Endothelial cell of umbilical vein (primary cell): ENCODE measurements at regions not wholly inside any gene's neighbourhood (a gene's known extent, or its start where the extent isn't known, plus 50 kb on each side); places are given as distances from the start of the nearest gene placed in this dataset.
A peak's percentile ranks its signal among the peaks of the same experiment; 100 is the strongest.

Experiments
- BruUV-seq: library from RNA; stranded (reverse); fragments of 400-500 nt; replicated peaks from 2 replicates; lab custom pipeline; 2021; lab: Mats Ljungman, UMichigan
- CTCF ChIA-PET: fragments of 300-600, 350-600 bp; sonication (Branson Sonifier 250); formaldehyde crosslinking; loops from one replicate; lab custom pipeline; 2021; ENCODE audit warnings: antibody characterized with exemption, inconsistent platforms; lab: Charles Lee
- POLR2A ChIA-PET: fragments of 300-600, 350-600 bp; sonication (Branson Sonifier 250); formaldehyde crosslinking; loops from one replicate; lab custom pipeline; 2021; ENCODE audit warnings: antibody characterized with exemption, inconsistent platforms; lab: Charles Lee
- DNase-seq: peaks from one replicate; pipeline ENCODE4 v3.0.0-alpha.2; 2011; ENCODE audit warnings: low read depth, low spot score
- FAIRE-seq: peaks from 2 replicates; lab custom pipeline; 2011; peaks lifted over from hg19 to GRCh38; lab: Jason Lieb, UNC
- H2AFZ ChIP-seq: 2 replicates; pipeline ENCODE4 v1.6.0; 2012; ENCODE audit warnings: low read depth, low read length, control low read depth, inconsistent platforms
- H3K27ac ChIP-seq: 2 replicates; pipeline ENCODE4 v1.5.1; 2011; ENCODE audit warnings: low read depth, mild to moderate bottlenecking, control low read depth, low read length, moderate library complexity; ENCODE audit not compliant: insufficient read depth
- H3K27me3 ChIP-seq, 2 experiments: 2 replicates each; pipeline versions ENCODE4 v1.6.0 to v1.6.1; 2011; ENCODE audit warnings: low read length in 2 of 2, mixed read lengths in 1 of 2; ENCODE audit not compliant: control insufficient read depth in 2 of 2, insufficient read depth in 2 of 2
- H3K36me3 ChIP-seq, 2 experiments: 2 replicates in 1 of 2; 3 replicates in 1 of 2; pipeline ENCODE4 v1.5.1; 2011; ENCODE audit warnings: low read length in 2 of 2, mild to moderate bottlenecking in 1 of 2, moderate library complexity in 1 of 2; ENCODE audit not compliant: control insufficient read depth in 2 of 2, insufficient read depth in 2 of 2; ENCODE audit errors: extremely low read depth in 1 of 2
- H3K4me1 ChIP-seq: 3 replicates; pipeline ENCODE4 v1.5.1; 2011; ENCODE audit warnings: mild to moderate bottlenecking, low read length; ENCODE audit not compliant: control insufficient read depth, insufficient read depth; ENCODE audit errors: extremely low read depth
- H3K4me2 ChIP-seq: 2 replicates; pipeline ENCODE4 v1.6.1; 2011; ENCODE audit warnings: low read length, control low read depth, mixed read lengths; ENCODE audit not compliant: insufficient read depth
- H3K4me3 ChIP-seq, 3 experiments: fragments of 200-600 bp in 1 of 3; sonication (generic), shearing (Covaris generic) in 1 of 3; replicated peaks in 1 of 3; 2 replicates each; pipeline ENCODE4 v1.5.1; 2011 to 2016; ENCODE audit warnings: control low read depth in 3 of 3, low read length in 3 of 3, mild to moderate bottlenecking in 2 of 3, inconsistent platforms in 1 of 3, low read depth in 1 of 3, moderate library complexity in 1 of 3; ENCODE audit not compliant: insufficient read depth in 1 of 3
- H3K79me2 ChIP-seq: 2 replicates; pipeline ENCODE4 v1.6.0; 2012; ENCODE audit warnings: low read length, inconsistent platforms; ENCODE audit not compliant: control insufficient read depth, insufficient read depth
- H3K9ac ChIP-seq: replicated peaks from 2 replicates; pipeline ENCODE3; 2011; ENCODE audit warnings: low read length, control low read depth; ENCODE audit not compliant: insufficient read depth; ENCODE audit errors: extremely low read depth
- H3K9me1 ChIP-seq: replicated peaks from 3 replicates; pipeline ENCODE4 v1.6.0; 2011; ENCODE audit warnings: mild to moderate bottlenecking, low read length; ENCODE audit not compliant: control insufficient read depth, insufficient read depth; ENCODE audit errors: extremely low read depth
- H3K9me3 ChIP-seq: replicated peaks from 2 replicates; pipeline ENCODE4 v1.5.1; 2012; ENCODE audit warnings: low read length, inconsistent platforms; ENCODE audit not compliant: control insufficient read depth, insufficient read depth
- H4K20me1 ChIP-seq: replicated peaks from 2 replicates; pipeline ENCODE3; 2011; ENCODE audit warnings: mild to moderate bottlenecking, low read length; ENCODE audit not compliant: control insufficient read depth, insufficient read depth; ENCODE audit errors: extremely low read depth
- EZH2 ChIP-seq: IDR thresholded peaks from 2 replicates; pipeline ENCODE4 v1.6.1; 2012; ENCODE audit warnings: borderline replicate concordance, low read depth, mild to moderate bottlenecking, moderate library complexity, low read length, inconsistent platforms; ENCODE audit not compliant: severe bottlenecking
- FOS ChIP-seq: IDR thresholded peaks from 2 replicates; pipeline ENCODE4 v1.6.1; 2011; ENCODE audit warnings: mild to moderate bottlenecking, low read length, moderate library complexity, borderline replicate concordance; ENCODE audit not compliant: insufficient read depth
- GATA2 ChIP-seq: IDR thresholded peaks from 2 replicates; pipeline ENCODE4 v1.7.0; 2011; ENCODE audit warnings: low read depth, mild to moderate bottlenecking, moderate library complexity, mixed read lengths, low read length; ENCODE audit not compliant: insufficient read length, insufficient read depth
- JUN ChIP-seq: IDR thresholded peaks from 2 replicates; pipeline ENCODE4 v1.6.1; 2011; ENCODE audit warnings: borderline replicate concordance, low read depth; ENCODE audit not compliant: insufficient read length, insufficient read depth
- POLR2AphosphoS5 ChIP-seq: IDR thresholded peaks from 2 replicates; pipeline ENCODE4 v1.6.1; 2012; ENCODE audit warnings: low read depth, mild to moderate bottlenecking, control low read depth, low read length, moderate library complexity; ENCODE audit not compliant: insufficient read depth
- dilution Hi-C: fragments of 300-500 bp; cut with MboI; formaldehyde crosslinking; loops from one replicate; pipeline ENCODE4 v1.15.0; 2019; ENCODE audit warnings: low sequenced_read_pairs; ENCODE audit not compliant: extremely low pct_ligation_motif_present
- intact Hi-C: fragments of 100-400 bp; cut with micrococcal nuclease; formaldehyde crosslinking; loops from one replicate; pipeline ENCODE4 v1.10.0; 2022
- TF ChIP-seq, protein P1 (sequence below), 2 donors: IDR thresholded peaks; 1 replicate in 1 of 2; 2 replicates in 1 of 2; pipeline ENCODE4 v1.5.1; 2011; ENCODE audit warnings: low read length in 2 of 2, mild to moderate bottlenecking in 2 of 2, moderate library complexity in 2 of 2, control low read depth in 1 of 2, inconsistent platforms in 1 of 2, low read depth in 1 of 2; ENCODE audit not compliant: insufficient read depth in 1 of 2; ENCODE audit errors: extremely low read depth in 1 of 2

DNA sequence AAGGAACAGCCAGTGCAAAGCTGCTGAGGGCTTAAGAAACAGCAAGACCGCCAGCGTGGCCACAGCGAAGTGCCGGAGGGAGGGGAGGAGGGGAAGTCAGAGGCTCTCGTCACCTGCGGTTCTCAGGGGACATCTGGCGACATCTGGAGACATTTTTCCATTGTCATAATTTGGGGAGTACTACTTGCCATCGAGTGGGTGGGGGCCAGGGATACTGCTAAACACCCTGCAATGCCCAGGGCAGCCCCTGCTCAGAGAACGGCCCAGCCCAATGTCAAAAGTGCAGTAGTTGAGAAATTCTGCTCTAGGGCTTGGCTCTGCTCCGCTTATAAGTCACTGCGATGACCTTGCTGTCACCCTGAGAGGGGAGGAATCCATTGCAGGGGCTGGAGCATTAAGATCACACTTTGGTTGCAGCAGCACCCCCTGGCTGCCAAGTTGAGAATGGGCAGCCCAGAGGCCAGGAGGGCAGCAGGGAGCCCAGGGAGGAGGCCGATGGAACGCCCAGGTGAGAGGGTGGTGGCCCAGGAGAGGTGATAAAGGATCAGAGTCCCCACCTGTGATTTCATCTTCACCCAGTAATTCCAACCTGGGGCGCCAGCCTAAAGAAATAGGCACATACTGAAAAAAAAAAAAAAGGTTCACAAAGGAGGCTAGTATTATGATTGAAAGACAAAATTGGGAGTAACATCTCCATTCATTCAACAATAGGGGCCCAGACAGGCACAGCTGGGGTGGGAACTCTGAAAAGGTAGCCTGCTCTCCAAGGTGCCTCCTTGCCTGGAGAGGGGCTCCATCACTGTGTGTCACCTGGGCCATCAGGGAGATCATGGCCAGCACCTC, 218.2 kb downstream of the BMP7 start:
- dilution Hi-C loops = no loop called here
- Histone ChIP-seq H3K4me2 (no peak overlapping the region), H3K9me3 (no peaks in the 10 kb centered on the region), H3K27ac (no peak overlapping the region), H3K9ac (no peak overlapping the region), H3K36me3 (no peaks in the 10 kb centered on the region), H2AFZ (no peak overlapping the region), H3K9me1 (no peaks in the 10 kb centered on the region), H3K4me1 (no peaks in the 10 kb centered on the region), H4K20me1 (no peaks in the 10 kb centered on the region), H3K27me3 (no peaks in the 10 kb centered on the region), H3K79me2 (no peaks in the 10 kb centered on the region), H3K4me3 (no peak overlapping the region)
- no peak for TF ChIP-seq FOS
- TF ChIP-seq, protein P1, sequence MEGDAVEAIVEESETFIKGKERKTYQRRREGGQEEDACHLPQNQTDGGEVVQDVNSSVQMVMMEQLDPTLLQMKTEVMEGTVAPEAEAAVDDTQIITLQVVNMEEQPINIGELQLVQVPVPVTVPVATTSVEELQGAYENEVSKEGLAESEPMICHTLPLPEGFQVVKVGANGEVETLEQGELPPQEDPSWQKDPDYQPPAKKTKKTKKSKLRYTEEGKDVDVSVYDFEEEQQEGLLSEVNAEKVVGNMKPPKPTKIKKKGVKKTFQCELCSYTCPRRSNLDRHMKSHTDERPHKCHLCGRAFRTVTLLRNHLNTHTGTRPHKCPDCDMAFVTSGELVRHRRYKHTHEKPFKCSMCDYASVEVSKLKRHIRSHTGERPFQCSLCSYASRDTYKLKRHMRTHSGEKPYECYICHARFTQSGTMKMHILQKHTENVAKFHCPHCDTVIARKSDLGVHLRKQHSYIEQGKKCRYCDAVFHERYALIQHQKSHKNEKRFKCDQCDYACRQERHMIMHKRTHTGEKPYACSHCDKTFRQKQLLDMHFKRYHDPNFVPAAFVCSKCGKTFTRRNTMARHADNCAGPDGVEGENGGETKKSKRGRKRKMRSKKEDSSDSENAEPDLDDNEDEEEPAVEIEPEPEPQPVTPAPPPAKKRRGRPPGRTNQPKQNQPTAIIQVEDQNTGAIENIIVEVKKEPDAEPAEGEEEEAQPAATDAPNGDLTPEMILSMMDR (IDR thresholded peaks at IDR 0.05; ENCODE audit: extremely low read depth in 1 of 2, insufficient read depth in 1 of 2, low read depth in 1 of 2, low read length in 2 of 2) = peak; percentile 25 to 28
- CTCF ChIA-PET = no interaction called here
- DNase-seq = no peak
- POLR2A ChIA-PET = no interaction called here
- no peak for FAIRE-seq
- BruUV-seq = no TSS peak
- intact Hi-C loops = loop anchor here (1.0 kb wide), 1 partner anchor 498 kb away; no protein-coding TSS in a partner anchor

DNA sequence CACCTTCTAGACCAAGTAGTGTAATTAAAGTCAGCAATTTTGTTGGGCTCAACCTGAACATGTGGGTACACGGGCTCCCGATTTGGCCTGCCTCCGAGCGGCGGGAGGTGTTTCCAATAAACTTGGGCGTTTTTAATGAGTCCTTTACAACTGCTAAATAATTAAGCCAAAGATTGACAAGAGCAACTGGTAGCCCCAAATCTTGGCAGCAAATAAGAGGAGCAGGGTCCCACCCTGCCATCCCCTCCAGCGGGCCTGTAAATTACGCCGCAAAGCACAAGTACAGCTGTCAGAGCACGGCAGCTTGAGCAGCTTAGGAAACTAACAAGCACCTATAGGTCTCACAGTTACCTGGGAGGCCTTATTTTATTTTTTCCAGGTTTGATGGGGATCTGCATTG, 217.1 kb downstream of the BMP7 start:
- DNase-seq = no peak
- no peaks in the 10 kb centered on the region for H4K20me1 ChIP-seq
- POLR2A ChIA-PET = no interaction called here
- H3K9ac ChIP-seq = no peak overlapping the region
- CTCF ChIA-PET = no interaction called here
- dilution Hi-C loops = no loop called here
- H3K36me3 ChIP-seq = no peaks in the 10 kb centered on the region
- no peaks in the 10 kb centered on the region for H3K79me2 ChIP-seq
- no peaks in the 10 kb centered on the region for H3K9me3 ChIP-seq
- no peak for FAIRE-seq
- no TSS peak for BruUV-seq
- TF ChIP-seq, protein P1 (IDR thresholded peaks at IDR 0.05; ENCODE audit: extremely low read depth in 1 of 2, insufficient read depth in 1 of 2, low read depth in 1 of 2, low read length in 2 of 2) = no peak
- no peak for TF ChIP-seq JUN
- no peak for TF ChIP-seq POLR2AphosphoS5
- TF ChIP-seq GATA2 = no peak
- TF ChIP-seq FOS = no peak
- TF ChIP-seq EZH2 = no peak
- H2AFZ ChIP-seq = no peak overlapping the region
- H3K9me1 ChIP-seq = no peaks in the 10 kb centered on the region
- intact Hi-C loops = no loop called here
- no peak overlapping the region for H3K4me3 ChIP-seq
- no peak overlapping the region for H3K27ac ChIP-seq
- H3K27me3 ChIP-seq = no peaks in the 10 kb centered on the region
- no peaks in the 10 kb centered on the region for H3K4me1 ChIP-seq
- no peak overlapping the region for H3K4me2 ChIP-seq
